Neural cell (in vitro differentiated cells): ENCODE measurements at regions not wholly inside any gene's neighbourhood (a gene's known extent, or its start where the extent isn't known, plus 50 kb on each side); places are given as distances from the start of the nearest gene placed in this dataset.

Source experiments
- SMC3 ChIP-seq: fragments of 450-650 bp; conservative IDR thresholded peaks from 2 replicates; pipeline ENCODE4 v1.6.1; 2014; ENCODE audit warnings: antibody characterized with exemption, mild to moderate bottlenecking, moderate library complexity; ENCODE audit not compliant: poor library complexity
- TF ChIP-seq, protein P1 (sequence below): fragments of 450-650 bp; IDR thresholded peaks from 2 replicates; pipeline ENCODE4 v1.5.1; 2014; ENCODE audit warnings: antibody characterized with exemption, mild to moderate bottlenecking, moderate library complexity; ENCODE audit not compliant: poor library complexity, severe bottlenecking

DNA sequence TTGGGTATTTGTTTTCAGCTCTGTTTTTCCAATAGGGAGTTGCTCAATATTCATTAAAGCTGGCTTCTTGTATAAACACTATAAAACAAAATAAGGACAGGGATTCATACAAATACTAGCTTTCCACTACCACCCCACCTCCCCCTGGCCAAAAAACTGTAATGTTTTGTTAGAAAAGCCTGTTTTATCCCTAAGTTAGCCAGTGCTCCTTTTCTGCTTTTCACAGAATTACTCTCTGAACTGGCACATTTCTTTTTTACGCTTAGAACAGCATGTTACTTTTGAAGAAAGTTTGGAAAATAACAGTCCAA, 147.4 kb upstream of the DMRT1 start:
- TF ChIP-seq, protein P1, sequence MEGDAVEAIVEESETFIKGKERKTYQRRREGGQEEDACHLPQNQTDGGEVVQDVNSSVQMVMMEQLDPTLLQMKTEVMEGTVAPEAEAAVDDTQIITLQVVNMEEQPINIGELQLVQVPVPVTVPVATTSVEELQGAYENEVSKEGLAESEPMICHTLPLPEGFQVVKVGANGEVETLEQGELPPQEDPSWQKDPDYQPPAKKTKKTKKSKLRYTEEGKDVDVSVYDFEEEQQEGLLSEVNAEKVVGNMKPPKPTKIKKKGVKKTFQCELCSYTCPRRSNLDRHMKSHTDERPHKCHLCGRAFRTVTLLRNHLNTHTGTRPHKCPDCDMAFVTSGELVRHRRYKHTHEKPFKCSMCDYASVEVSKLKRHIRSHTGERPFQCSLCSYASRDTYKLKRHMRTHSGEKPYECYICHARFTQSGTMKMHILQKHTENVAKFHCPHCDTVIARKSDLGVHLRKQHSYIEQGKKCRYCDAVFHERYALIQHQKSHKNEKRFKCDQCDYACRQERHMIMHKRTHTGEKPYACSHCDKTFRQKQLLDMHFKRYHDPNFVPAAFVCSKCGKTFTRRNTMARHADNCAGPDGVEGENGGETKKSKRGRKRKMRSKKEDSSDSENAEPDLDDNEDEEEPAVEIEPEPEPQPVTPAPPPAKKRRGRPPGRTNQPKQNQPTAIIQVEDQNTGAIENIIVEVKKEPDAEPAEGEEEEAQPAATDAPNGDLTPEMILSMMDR, result no peak
- no peak for TF ChIP-seq SMC3
